ENCODE measurements at regions not wholly inside any gene's neighbourhood (a gene's known extent, or its start where the extent isn't known, plus 50 kb on each side); places are given as distances from the start of the nearest gene placed in this dataset.

- DNase-seq (ENCODE audit: low read depth, low spot score) = no peak
- H3K4me3 ChIP-seq (ENCODE audit: low read depth, low read length) = no peak overlapping the region
- no peaks in the 10 kb centered on the region for H3K27me3 ChIP-seq (ENCODE audit: control insufficient read depth, insufficient read depth, low read length)
- CTCF ChIA-PET = no interaction called here
- no peak for TF ChIP-seq CTCF (IDR thresholded peaks at IDR 0.05; ENCODE audit: low read depth, low read length)
- no peak overlapping the region for H3K27ac ChIP-seq (ENCODE audit: low read depth, low read length)
- POLR2A ChIA-PET = no interaction called here
- no peaks in the 10 kb centered on the region for H3K9me3 ChIP-seq (ENCODE audit: control insufficient read depth, insufficient read depth, low read length)
These were observed 455.6 kb upstream of the BOD1L1 start for GRCh38 chr4:14083150-14083549.

GRCh38 chr4:14084598-14084997, 457.1 kb upstream of the BOD1L1 start:
- TF ChIP-seq CTCF (IDR thresholded peaks at IDR 0.05; ENCODE audit: low read depth, low read length) = no peak
- POLR2A ChIA-PET = no interaction called here
- CTCF ChIA-PET = no interaction called here
- H3K9me3 ChIP-seq (ENCODE audit: control insufficient read depth, insufficient read depth, low read length) = no peaks in the 10 kb centered on the region
- no peaks in the 10 kb centered on the region for H3K27me3 ChIP-seq (ENCODE audit: control insufficient read depth, insufficient read depth, low read length)
- H3K4me3 ChIP-seq (ENCODE audit: low read depth, low read length) = no peak overlapping the region
- no peak for DNase-seq (ENCODE audit: low read depth, low spot score)
- no peak overlapping the region for H3K27ac ChIP-seq (ENCODE audit: low read depth, low read length)

- H3K27me3 ChIP-seq (ENCODE audit: control insufficient read depth, insufficient read depth, low read length) = no peaks in the 10 kb centered on the region
- no peak for TF ChIP-seq CTCF (IDR thresholded peaks at IDR 0.05; ENCODE audit: low read depth, low read length)
- no peak overlapping the region for H3K27ac ChIP-seq (ENCODE audit: low read depth, low read length)
- H3K9me3 ChIP-seq (ENCODE audit: control insufficient read depth, insufficient read depth, low read length) = no peaks in the 10 kb centered on the region; the same call in 1 of the 2 replicates
- ChIA-PET CTCF (no interaction called here), POLR2A (no interaction called here)
- no peak for DNase-seq (ENCODE audit: low read depth, low spot score)
- H3K4me3 ChIP-seq (ENCODE audit: low read depth, low read length) = no peak overlapping the region
These were observed 459.9 kb upstream of the BOD1L1 start for GRCh38 chr4:14087459-14087858.

- no peak for TF ChIP-seq CTCF (IDR thresholded peaks at IDR 0.05; ENCODE audit: low read depth, low read length)
- DNase-seq (ENCODE audit: low read depth, low spot score) = no peak
- ChIA-PET POLR2A (no interaction called here), CTCF (no interaction called here)
- Histone ChIP-seq H3K27ac (ENCODE audit: low read depth, low read length) (no peak overlapping the region), H3K4me3 (ENCODE audit: low read depth, low read length) (no peak overlapping the region), H3K9me3 (ENCODE audit: control insufficient read depth, insufficient read depth, low read length) (no peaks in the 10 kb centered on the region; the same call in 1 of the 2 replicates), H3K27me3 (ENCODE audit: control insufficient read depth, insufficient read depth, low read length) (no peaks in the 10 kb centered on the region)
These were observed 460.4 kb upstream of the BOD1L1 start for GRCh38 chr4:14087921-14088320.

GRCh38 chr4:14091531-14091930, 464.0 kb upstream of the BOD1L1 start:
- TF ChIP-seq CTCF (IDR thresholded peaks at IDR 0.05; ENCODE audit: low read depth, low read length) = no peak
- no peaks in the 10 kb centered on the region; the same call in 1 of the 2 replicates for H3K9me3 ChIP-seq (ENCODE audit: control insufficient read depth, insufficient read depth, low read length)
- CTCF ChIA-PET = no interaction called here
- H3K27me3 ChIP-seq (ENCODE audit: control insufficient read depth, insufficient read depth, low read length) = no peaks in the 10 kb centered on the region
- no peak overlapping the region for H3K4me3 ChIP-seq (ENCODE audit: low read depth, low read length)
- no peak overlapping the region for H3K27ac ChIP-seq (ENCODE audit: low read depth, low read length)
- POLR2A ChIA-PET = no interaction called here
- no peak for DNase-seq (ENCODE audit: low read depth, low spot score)
